ENCODE measurements at regions not wholly inside any gene's neighbourhood (a gene's known extent, or its start where the extent isn't known, plus 50 kb on each side); places are given as distances from the start of the nearest gene placed in this dataset.

- no peak for DNase-seq
Observed at GRCh38 chr4:11729548-11729947, 300.9 kb upstream of the HS3ST1 start.

GRCh38 chr4:11727903-11728564 lies 299.3 kb upstream of the HS3ST1 start:
- DNase-seq: no peak

- no peak for DNase-seq
Observed at GRCh38 chr4:11724731-11725130, 296.0 kb upstream of the HS3ST1 start.

GRCh38 chr4:11722223-11722622 lies 293.5 kb upstream of the HS3ST1 start:
- DNase-seq: no peak

GRCh38 chr4:11720292-11720691 lies 291.6 kb upstream of the HS3ST1 start:
- DNase-seq: peak; percentile 70 to 76

GRCh38 chr4:11719879-11720278 lies 291.2 kb upstream of the HS3ST1 start:
- DNase-seq: no peak

- no peak for DNase-seq
Observed at GRCh38 chr4:11715753-11716521, 287.2 kb upstream of the HS3ST1 start.

- DNase-seq: no peak
Observed at GRCh38 chr4:11710453-11711093, 281.9 kb upstream of the HS3ST1 start.

GRCh38 chr4:11704186-11704830 lies 275.6 kb upstream of the HS3ST1 start:
- DNase-seq: no peak

GRCh38 chr4:11702886-11703557 lies 274.3 kb upstream of the HS3ST1 start:
- DNase-seq: no peak

- no peak for DNase-seq
Observed at GRCh38 chr4:11701966-11702725, 273.5 kb upstream of the HS3ST1 start.

GRCh38 chr4:11700751-11701226 lies 272.1 kb upstream of the HS3ST1 start:
- DNase-seq: no peak

GRCh38 chr4:11698846-11699590 lies 270.3 kb upstream of the HS3ST1 start:
- no peak for DNase-seq

GRCh38 chr4:11698033-11698432 lies 269.3 kb upstream of the HS3ST1 start:
- DNase-seq: no peak

GRCh38 chr4:11693693-11694092 lies 265.0 kb upstream of the HS3ST1 start:
- DNase-seq: no peak

- DNase-seq: no peak
Observed at GRCh38 chr4:11691236-11691635, 262.5 kb upstream of the HS3ST1 start.

GRCh38 chr4:11687727-11688126 lies 259.0 kb upstream of the HS3ST1 start:
- DNase-seq: no peak

- DNase-seq: no peak
Observed at GRCh38 chr4:11685481-11685880, 256.8 kb upstream of the HS3ST1 start.

- no peak for DNase-seq
Observed at GRCh38 chr4:11675051-11675800, 246.5 kb upstream of the HS3ST1 start.

GRCh38 chr4:11670304-11670703 lies 241.6 kb upstream of the HS3ST1 start:
- DNase-seq: no peak

- no peak for DNase-seq
Observed at GRCh38 chr4:11669156-11669555, 240.5 kb upstream of the HS3ST1 start.
